GM23338 (cell line): ENCODE measurements at regions not wholly inside any gene's neighbourhood (a gene's known extent, or its start where the extent isn't known, plus 50 kb on each side); places are given as distances from the start of the nearest gene placed in this dataset.
A peak's percentile ranks its signal among the peaks of the same experiment; 100 is the strongest.

ENCODE experiments used
- ATAC-seq: fragments of 200-7000 bp; cut with Tn5 transposase; 3 replicates; pipeline ENCODE4 v1.9.1; 2020
- DNase-seq: peaks from one replicate; pipeline ENCODE4 v3.0.0-alpha.2; 2015; ENCODE audit warnings: low spot score
- H2AFZ ChIP-seq: fragments of 200-600 bp; sonication (generic); 2 replicates; pipeline ENCODE4 v1.8.0; 2016; ENCODE audit warnings: antibody characterized with exemption, mild to moderate bottlenecking, moderate library complexity
- H3F3A ChIP-seq: fragments of 200-600 bp; sonication (generic); replicated peaks from 2 replicates; pipeline ENCODE4 v1.8.0; 2017; ENCODE audit warnings: antibody characterized with exemption, mixed run types, low read depth
- H3K27ac ChIP-seq: fragments of 200-600 bp; sonication (generic); 2 replicates; pipeline ENCODE4 v1.6.1; 2016; ENCODE audit warnings: low read depth
- H3K27me3 ChIP-seq: fragments of 200-600 bp; sonication (generic); 2 replicates; pipeline ENCODE4 v1.8.0; 2016; ENCODE audit warnings: mild to moderate bottlenecking, mixed run types, moderate library complexity; ENCODE audit not compliant: insufficient read depth
- H3K36me3 ChIP-seq: fragments of 200-600 bp; sonication (generic); 2 replicates; pipeline ENCODE4 v1.8.0; 2016; ENCODE audit warnings: mild to moderate bottlenecking; ENCODE audit not compliant: insufficient read depth
- H3K4me1 ChIP-seq: fragments of 200-600 bp; sonication (generic); 2 replicates; pipeline ENCODE4 v1.8.0; 2016; ENCODE audit warnings: mild to moderate bottlenecking, moderate library complexity; ENCODE audit not compliant: insufficient read depth
- H3K4me2 ChIP-seq: fragments of 200-600 bp; sonication (generic); 2 replicates; pipeline ENCODE4 v1.7.1; 2017; ENCODE audit warnings: mixed run types
- H3K4me3 ChIP-seq: fragments of 200-600 bp; sonication (generic); 2 replicates; pipeline ENCODE4 v1.6.1; 2016; ENCODE audit warnings: mixed run types
- H3K79me2 ChIP-seq: fragments of 200-600 bp; sonication (generic); replicated peaks from 2 replicates; pipeline ENCODE4 v1.8.0; 2017; ENCODE audit warnings: mild to moderate bottlenecking; ENCODE audit not compliant: insufficient read depth
- H3K9me2 ChIP-seq: fragments of 200-600 bp; sonication (generic); 2 replicates; pipeline ENCODE4 v1.8.0; 2017; ENCODE audit not compliant: insufficient read depth
- H4K20me1 ChIP-seq: fragments of 200-600 bp; sonication (generic); replicated peaks from 2 replicates; pipeline ENCODE4 v1.8.0; 2017; ENCODE audit warnings: mild to moderate bottlenecking; ENCODE audit not compliant: insufficient read depth
- H3K27ac Mint-ChIP-seq: 2 replicates; pipeline ENCODE4 v1.8.0; 2020; ENCODE audit warnings: inconsistent platforms, mild to moderate bottlenecking, moderate library complexity, mixed read lengths
- H3K27me3 Mint-ChIP-seq: 3 replicates; pipeline ENCODE4 v1.8.0; 2022; ENCODE audit warnings: low read depth, mild to moderate bottlenecking, moderate library complexity, mixed read lengths, inconsistent platforms; ENCODE audit not compliant: insufficient read depth, poor library complexity
- H3K36me3 Mint-ChIP-seq: 3 replicates; pipeline ENCODE4 v1.8.0; 2021; ENCODE audit warnings: low read depth, mild to moderate bottlenecking, inconsistent platforms, moderate library complexity, mixed read lengths
- H3K4me1 Mint-ChIP-seq: 3 replicates; pipeline ENCODE4 v1.8.0; 2020; ENCODE audit warnings: mild to moderate bottlenecking, inconsistent platforms, mixed read lengths
- H3K4me3 Mint-ChIP-seq: 3 replicates; pipeline ENCODE4 v1.8.0; 2021; ENCODE audit warnings: moderate library complexity, mild to moderate bottlenecking, inconsistent platforms, mixed read lengths
- H3K9me3 Mint-ChIP-seq: 3 replicates; pipeline ENCODE4 v1.8.0; 2020; ENCODE audit warnings: moderate library complexity, mild to moderate bottlenecking, inconsistent platforms, mixed read lengths
- CTCF ChIP-seq, 2 experiments: fragments of 200-600 bp in 1 of 2; sonication (generic) in 1 of 2; conservative IDR thresholded peaks; 2 replicates each; pipeline versions ENCODE4 v1.5.1 to v1.6.1; 2016 to 2017; ENCODE audit warnings: antibody characterized with exemption in 2 of 2, low read depth in 2 of 2, mild to moderate bottlenecking in 2 of 2, moderate library complexity in 1 of 2
- EZH2 ChIP-seq: fragments of 200-600 bp; sonication (generic); IDR thresholded peaks from one replicate; pipeline ENCODE4 v1.8.0; 2017; ENCODE audit warnings: antibody characterized with exemption, mild to moderate bottlenecking, low read depth; ENCODE audit not compliant: unreplicated experiment
- EZH2phosphoT487 ChIP-seq: fragments of 200-600 bp; sonication (generic); IDR thresholded peaks from one replicate; pipeline ENCODE4 v1.8.1; 2018; ENCODE audit warnings: antibody characterized with exemption; ENCODE audit not compliant: unreplicated experiment
- POLR2AphosphoS5 ChIP-seq: IDR thresholded peaks from 2 replicates; pipeline ENCODE4 v1.6.1; 2016; ENCODE audit warnings: antibody characterized with exemption, low read depth
- REST ChIP-seq: IDR thresholded peaks from one replicate; pipeline ENCODE4 v1.6.1; 2018; ENCODE audit warnings: antibody characterized with exemption; ENCODE audit not compliant: unreplicated experiment
- TF ChIP-seq, protein P1 (sequence below): IDR thresholded peaks from 2 replicates; pipeline ENCODE4 v1.6.1; 2016; ENCODE audit warnings: antibody characterized with exemption

GRCh38 chr5:90201923-90202322, 207.6 kb downstream of the CETN3 start (continued):
- TF ChIP-seq, protein P1, sequence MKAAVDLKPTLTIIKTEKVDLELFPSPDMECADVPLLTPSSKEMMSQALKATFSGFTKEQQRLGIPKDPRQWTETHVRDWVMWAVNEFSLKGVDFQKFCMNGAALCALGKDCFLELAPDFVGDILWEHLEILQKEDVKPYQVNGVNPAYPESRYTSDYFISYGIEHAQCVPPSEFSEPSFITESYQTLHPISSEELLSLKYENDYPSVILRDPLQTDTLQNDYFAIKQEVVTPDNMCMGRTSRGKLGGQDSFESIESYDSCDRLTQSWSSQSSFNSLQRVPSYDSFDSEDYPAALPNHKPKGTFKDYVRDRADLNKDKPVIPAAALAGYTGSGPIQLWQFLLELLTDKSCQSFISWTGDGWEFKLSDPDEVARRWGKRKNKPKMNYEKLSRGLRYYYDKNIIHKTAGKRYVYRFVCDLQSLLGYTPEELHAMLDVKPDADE, result no peak

- H3K4me1 ChIP-seq, result 0 out of 2 replicates have a peak, but pooled peaks cover 5% of the 10 kb centered on the region
- Mint-ChIP-seq H3K9me3 (no peaks in the 10 kb centered on the region), H3K27me3 (no peaks in the 10 kb centered on the region), H3K36me3 (no peaks in the 10 kb centered on the region), H3K4me1 (peaks cover 3% of the 10 kb centered on the region; the same call in 2 of the 3 replicates), H3K4me3 (no peak overlapping the region), H3K27ac (no peak overlapping the region)
- no peak overlapping the region for H3K27ac ChIP-seq
- no peaks in the 10 kb centered on the region for H4K20me1 ChIP-seq
- DNase-seq (no peak), ATAC-seq (peak; percentile 60)
- H3K4me2 ChIP-seq, result no peak overlapping the region
- H2AFZ ChIP-seq, result no peak overlapping the region
- H3K36me3 ChIP-seq, result no peaks in the 10 kb centered on the region
- no peaks in the 10 kb centered on the region for H3K27me3 ChIP-seq
- H3K9me2 ChIP-seq, result no peaks in the 10 kb centered on the region
- H3K79me2 ChIP-seq, result no peaks in the 10 kb centered on the region
- no peak for TF ChIP-seq REST
- TF ChIP-seq CTCF (conservative IDR thresholded peaks at IDR 0.05; ENCODE audit: low read depth in 2 of 2), result peak; percentile 14 to 57; a peak in 2 of 4 replicates
- TF ChIP-seq EZH2phosphoT487, result no peak
- no peak for TF ChIP-seq EZH2
- TF ChIP-seq POLR2AphosphoS5, result no peak
- no peak overlapping the region for H3K4me3 ChIP-seq
- no peaks in the 10 kb centered on the region for H3F3A ChIP-seq
These were observed 216.3 kb downstream of the CETN3 start for GRCh38 chr5:90193185-90193822.
